ENCODE measurements at regions not wholly inside any gene's neighbourhood (a gene's known extent, or its start where the extent isn't known, plus 50 kb on each side); places are given as distances from the start of the nearest gene placed in this dataset.

GRCh38 chr20:39596554-39596953, 634.4 kb downstream of the DHX35 start:
- no peak for DNase-seq

GRCh38 chr20:39592371-39592770, 630.2 kb downstream of the DHX35 start:
- no peak for DNase-seq

GRCh38 chr20:39588148-39588757, 626.1 kb downstream of the DHX35 start:
- no peak for DNase-seq

GRCh38 chr20:39581034-39581433, 618.9 kb downstream of the DHX35 start:
- DNase-seq = no peak

- no peak for DNase-seq
These were observed 614.6 kb downstream of the DHX35 start for GRCh38 chr20:39576771-39577170.

GRCh38 chr20:39574061-39574460, 611.9 kb downstream of the DHX35 start:
- DNase-seq = no peak

GRCh38 chr20:39571171-39571570, 609.0 kb downstream of the DHX35 start:
- no peak for DNase-seq

- no peak for DNase-seq
These were observed 606.0 kb downstream of the DHX35 start for GRCh38 chr20:39568109-39568508.

- DNase-seq = no peak
These were observed 601.2 kb downstream of the DHX35 start for GRCh38 chr20:39563349-39563748.

GRCh38 chr20:39554341-39554740, 592.2 kb downstream of the DHX35 start:
- DNase-seq = no peak

- no peak for DNase-seq
These were observed 591.0 kb downstream of the DHX35 start for GRCh38 chr20:39553120-39553519.

- no peak for DNase-seq
These were observed 587.6 kb downstream of the DHX35 start for GRCh38 chr20:39549733-39550132.

- DNase-seq = no peak
These were observed 585.6 kb downstream of the DHX35 start for GRCh38 chr20:39547546-39548408.

- no peak for DNase-seq
These were observed 579.1 kb downstream of the DHX35 start for GRCh38 chr20:39541136-39541803.

GRCh38 chr20:39538317-39538716, 576.2 kb downstream of the DHX35 start:
- no peak for DNase-seq

- no peak for DNase-seq
These were observed 573.2 kb downstream of the DHX35 start for GRCh38 chr20:39535301-39535700.

GRCh38 chr20:39534846-39535245, 572.7 kb downstream of the DHX35 start:
- no peak for DNase-seq

GRCh38 chr20:39533858-39534257, 571.7 kb downstream of the DHX35 start:
- DNase-seq = no peak

GRCh38 chr20:39532205-39532604, 570.1 kb downstream of the DHX35 start:
- no peak for DNase-seq

GRCh38 chr20:39528436-39528835, 566.3 kb downstream of the DHX35 start:
- no peak for DNase-seq

- DNase-seq = no peak
These were observed 562.3 kb downstream of the DHX35 start for GRCh38 chr20:39524371-39524911.

- DNase-seq = no peak
These were observed 561.3 kb downstream of the DHX35 start for GRCh38 chr20:39523405-39523804.

GRCh38 chr20:39518654-39519053, 556.5 kb downstream of the DHX35 start:
- DNase-seq = no peak

- no peak for DNase-seq
These were observed 554.8 kb downstream of the DHX35 start for GRCh38 chr20:39516964-39517363.

Measured in 8988T (cell line).